Right lobe of liver (tissue), 6 donors: ENCODE measurements at regions not wholly inside any gene's neighbourhood (a gene's known extent, or its start where the extent isn't known, plus 50 kb on each side); places are given as distances from the start of the nearest gene placed in this dataset.
A peak's percentile ranks its signal among the peaks of the same experiment; 100 is the strongest.
"Not testable (repeated sequence)": the region's sequence is repeated elsewhere in the genome, so short reads cannot be mapped to it uniquely, and the experiment has no call there.

Experiments used
- ATAC-seq, 4 donors: fragments of 200-7000 bp; cut with Tn5 transposase; one replicate each; pipeline ENCODE4 v1.9.1; 2020; ENCODE audit warnings: mild to moderate bottlenecking in 4 of 4, moderate library complexity in 4 of 4
- DNase-seq, 3 donors: peaks; one replicate each; pipeline ENCODE4 v3.0.0-alpha.2; 2020
- H3K27ac ChIP-seq, 3 donors: fragments of 200-600 bp; one replicate each; pipeline ENCODE4 v1.8.0; 2022
- H3K27me3 ChIP-seq, 2 donors: fragments of 200-600 bp; one replicate each; pipeline ENCODE4 v1.8.0; 2022
- H3K36me3 ChIP-seq, 4 donors: fragments of 200-600 bp; sonication (generic) in 1 of 4; one replicate each; pipeline versions ENCODE4 v1.5.1 to v1.8.0; 2017 to 2022; ENCODE audit warnings: control low read depth in 1 of 4
- H3K4me1 ChIP-seq, 4 donors: fragments of 200-600 bp; sonication (generic) in 1 of 4; one replicate each; pipeline versions ENCODE4 v1.5.1 to v1.8.0; 2017 to 2022; ENCODE audit warnings: control low read depth in 1 of 4
- H3K4me3 ChIP-seq, 3 donors: fragments of 200-600 bp; one replicate each; pipeline ENCODE4 v1.8.0; 2022
- H3K9me3 ChIP-seq, 4 donors: fragments of 200-600 bp; sonication (generic) in 1 of 4; one replicate each; pipeline versions ENCODE4 v1.5.1 to v1.8.0; 2017 to 2022; ENCODE audit warnings: control low read depth in 1 of 4
- POLR2A ChIP-seq: fragments of 450-650 bp; IDR thresholded peaks from one replicate; pipeline ENCODE4 v1.6.1; 2017; ENCODE audit warnings: antibody characterized with exemption, mild to moderate bottlenecking
- WGBS: methylation state at CpG from one replicate; pipeline ENCODE4 v1.1.6; 2018; ENCODE audit warnings: low coverage, low lambda C conversion rate; ENCODE audit not compliant: insufficient coverage; ENCODE audit errors: missing lambda C conversion rate; 5-methylcytosine and 5-hydroxymethylcytosine counted together
- intact Hi-C, 2 donors: fragments of 100-400 bp; cut with DNase I; formaldehyde crosslinking; loops; one replicate each; pipeline versions ENCODE4 v1.11.2 to v1.14.1; 2022
- TF ChIP-seq, protein P1 (sequence below), 4 donors: fragments of 200-600 bp in 3 of 4; fragments of 450-650 bp in 1 of 4; IDR thresholded peaks; one replicate each; pipeline versions ENCODE4 v1.5.1 to v1.8.0; 2016 to 2022; ENCODE audit warnings: antibody characterized with exemption in 4 of 4, mild to moderate bottlenecking in 2 of 4
- donor health status: DM: no; HTN: yes; CAD: no.
- donor health status: DM: no; HTN: no; CAD: no.
- donor health status: DM: no; HTN: no; CAD: no.
- donor health status: DM: no; HTN: yes; CAD: no.
- donor health status: DM: no; HTN: yes; CAD: no.

DNA sequence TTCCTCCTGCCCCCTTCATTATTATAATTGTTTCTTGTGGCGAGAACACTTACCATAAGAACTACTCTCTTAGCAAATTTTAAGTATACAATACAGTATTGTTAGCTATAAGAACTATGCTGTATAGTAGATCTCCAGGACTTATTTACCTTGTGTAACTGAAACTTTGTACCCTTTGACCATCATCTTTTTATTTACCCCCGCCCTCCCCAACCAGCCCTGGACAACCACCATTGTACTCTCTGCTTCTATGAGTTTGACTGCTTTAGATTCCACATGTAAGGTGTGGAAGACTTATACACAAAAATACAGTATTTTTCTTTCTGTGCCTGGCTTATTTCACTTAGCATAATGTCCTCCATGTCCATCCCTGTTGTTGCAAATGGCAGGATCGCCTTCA lies 161.1 kb downstream of the PHF8 start:
- Histone ChIP-seq H3K4me3 (no peak overlapping the region), H3K9me3 (no peaks in the 10 kb centered on the region), H3K27me3 (peaks cover 0 to 5% of the 10 kb centered on the region in 2 donors), H3K36me3 (no peaks in the 10 kb centered on the region), H3K27ac (no peak overlapping the region), H3K4me1 (no peaks in the 10 kb centered on the region)
- WGBS = 46% methylated on average over 3 of the region's 3 CpGs
- ATAC-seq = no peak
- DNase-seq = no peak
- intact Hi-C loops = no loop called here
- TF ChIP-seq POLR2A = no peak
- TF ChIP-seq, protein P1, sequence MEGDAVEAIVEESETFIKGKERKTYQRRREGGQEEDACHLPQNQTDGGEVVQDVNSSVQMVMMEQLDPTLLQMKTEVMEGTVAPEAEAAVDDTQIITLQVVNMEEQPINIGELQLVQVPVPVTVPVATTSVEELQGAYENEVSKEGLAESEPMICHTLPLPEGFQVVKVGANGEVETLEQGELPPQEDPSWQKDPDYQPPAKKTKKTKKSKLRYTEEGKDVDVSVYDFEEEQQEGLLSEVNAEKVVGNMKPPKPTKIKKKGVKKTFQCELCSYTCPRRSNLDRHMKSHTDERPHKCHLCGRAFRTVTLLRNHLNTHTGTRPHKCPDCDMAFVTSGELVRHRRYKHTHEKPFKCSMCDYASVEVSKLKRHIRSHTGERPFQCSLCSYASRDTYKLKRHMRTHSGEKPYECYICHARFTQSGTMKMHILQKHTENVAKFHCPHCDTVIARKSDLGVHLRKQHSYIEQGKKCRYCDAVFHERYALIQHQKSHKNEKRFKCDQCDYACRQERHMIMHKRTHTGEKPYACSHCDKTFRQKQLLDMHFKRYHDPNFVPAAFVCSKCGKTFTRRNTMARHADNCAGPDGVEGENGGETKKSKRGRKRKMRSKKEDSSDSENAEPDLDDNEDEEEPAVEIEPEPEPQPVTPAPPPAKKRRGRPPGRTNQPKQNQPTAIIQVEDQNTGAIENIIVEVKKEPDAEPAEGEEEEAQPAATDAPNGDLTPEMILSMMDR (IDR thresholded peaks at IDR 0.05) = no peak

DNA sequence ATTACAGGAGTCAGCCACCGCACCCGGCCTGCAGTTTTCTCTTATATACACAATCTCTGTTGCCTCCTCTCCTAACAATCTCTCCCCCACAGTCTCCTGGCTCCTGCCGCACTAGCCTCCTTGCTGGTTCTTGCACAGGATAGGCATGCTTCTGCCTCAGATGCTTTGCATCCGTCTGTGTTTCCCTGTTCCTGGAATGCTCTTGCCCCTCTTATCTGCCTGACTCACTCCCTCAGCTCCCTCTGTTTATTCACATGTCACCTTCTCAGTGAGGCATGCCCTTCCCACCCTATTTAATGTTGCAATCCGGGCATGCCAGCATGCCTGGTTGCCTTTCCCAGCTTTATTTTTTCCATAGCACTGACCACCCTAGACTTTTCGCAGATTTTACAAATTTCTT lies 161.9 kb downstream of the PHF8 start:
- H3K36me3 ChIP-seq = no peaks in the 10 kb centered on the region
- TF ChIP-seq POLR2A = no peak
- TF ChIP-seq, protein P1 (IDR thresholded peaks at IDR 0.05) = no peak
- no peak overlapping the region for H3K27ac ChIP-seq
- ATAC-seq (peak in 1 of 4 donors; percentile 56), DNase-seq (no peak)
- intact Hi-C loops = no loop called here
- H3K27me3 ChIP-seq = peaks cover 0 to 5% of the 10 kb centered on the region in 2 donors
- H3K4me1 ChIP-seq = no peaks in the 10 kb centered on the region
- peaks cover 0 to under 1% (median 0%) of the 10 kb centered on the region in 4 donors for H3K9me3 ChIP-seq
- H3K4me3 ChIP-seq = no peak overlapping the region
- 49% methylated on average over 6 of the region's 6 CpGs for WGBS

DNA sequence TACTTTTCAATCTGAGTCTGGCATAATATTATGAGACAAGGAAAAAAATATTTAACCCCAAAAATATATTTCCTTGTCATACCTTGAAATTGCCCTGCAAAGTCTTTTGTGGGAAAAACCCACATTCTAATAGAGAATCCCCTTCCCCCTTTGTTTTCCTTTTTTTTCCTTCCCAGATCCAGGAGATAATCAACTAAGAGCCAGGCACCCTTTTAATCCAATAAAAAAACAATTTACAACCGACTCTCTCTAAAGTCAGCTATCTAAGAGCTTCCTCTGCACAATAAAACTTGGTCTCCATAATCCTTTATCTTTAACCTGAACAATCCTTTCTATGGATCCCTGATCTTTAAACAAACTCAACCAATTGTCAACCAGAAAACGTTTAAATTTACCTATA lies 163.5 kb downstream of the PHF8 start:
- H3K36me3 ChIP-seq, DNase-seq, H3K4me3 ChIP-seq, H3K4me1 ChIP-seq, H3K27me3 ChIP-seq, H3K27ac ChIP-seq, H3K9me3 ChIP-seq, ATAC-seq, intact Hi-C loops: not testable (repeated sequence)
- 10% methylated on average over 2 of the region's 2 CpGs for WGBS

DNA sequence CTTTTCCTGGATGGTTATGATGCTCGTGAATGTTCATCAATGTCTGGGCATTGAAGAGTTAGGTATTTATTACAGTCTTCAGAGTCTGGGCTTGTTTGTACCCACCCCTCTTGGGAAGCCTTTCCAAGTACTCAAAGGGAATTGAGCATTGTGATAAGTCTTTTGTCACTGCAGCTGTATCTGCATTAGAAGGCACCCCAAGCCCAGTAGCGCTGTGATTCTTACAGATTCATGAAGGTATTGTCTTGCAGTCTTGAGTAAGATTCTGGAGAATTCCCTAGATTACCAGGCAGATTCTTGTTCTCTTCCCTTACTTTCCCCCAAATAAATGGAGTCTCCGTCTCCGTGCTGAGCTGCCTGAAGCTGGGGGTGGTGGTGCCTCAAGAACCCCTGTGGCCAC lies 173.4 kb upstream of the HUWE1 start:
- ATAC-seq (no peak), DNase-seq (no peak)
- no peaks in the 10 kb centered on the region for H3K27me3 ChIP-seq
- no peak overlapping the region for H3K4me3 ChIP-seq
- intact Hi-C loops = no loop called here
- no peak for TF ChIP-seq POLR2A
- TF ChIP-seq, protein P1 (IDR thresholded peaks at IDR 0.05) = no peak
- no peaks in the 10 kb centered on the region for H3K4me1 ChIP-seq
- H3K36me3 ChIP-seq = no peaks in the 10 kb centered on the region
- H3K27ac ChIP-seq = no peak overlapping the region
- H3K9me3 ChIP-seq = no peaks in the 10 kb centered on the region
- 40% methylated on average over 1 of the region's 4 CpGs for WGBS

DNA sequence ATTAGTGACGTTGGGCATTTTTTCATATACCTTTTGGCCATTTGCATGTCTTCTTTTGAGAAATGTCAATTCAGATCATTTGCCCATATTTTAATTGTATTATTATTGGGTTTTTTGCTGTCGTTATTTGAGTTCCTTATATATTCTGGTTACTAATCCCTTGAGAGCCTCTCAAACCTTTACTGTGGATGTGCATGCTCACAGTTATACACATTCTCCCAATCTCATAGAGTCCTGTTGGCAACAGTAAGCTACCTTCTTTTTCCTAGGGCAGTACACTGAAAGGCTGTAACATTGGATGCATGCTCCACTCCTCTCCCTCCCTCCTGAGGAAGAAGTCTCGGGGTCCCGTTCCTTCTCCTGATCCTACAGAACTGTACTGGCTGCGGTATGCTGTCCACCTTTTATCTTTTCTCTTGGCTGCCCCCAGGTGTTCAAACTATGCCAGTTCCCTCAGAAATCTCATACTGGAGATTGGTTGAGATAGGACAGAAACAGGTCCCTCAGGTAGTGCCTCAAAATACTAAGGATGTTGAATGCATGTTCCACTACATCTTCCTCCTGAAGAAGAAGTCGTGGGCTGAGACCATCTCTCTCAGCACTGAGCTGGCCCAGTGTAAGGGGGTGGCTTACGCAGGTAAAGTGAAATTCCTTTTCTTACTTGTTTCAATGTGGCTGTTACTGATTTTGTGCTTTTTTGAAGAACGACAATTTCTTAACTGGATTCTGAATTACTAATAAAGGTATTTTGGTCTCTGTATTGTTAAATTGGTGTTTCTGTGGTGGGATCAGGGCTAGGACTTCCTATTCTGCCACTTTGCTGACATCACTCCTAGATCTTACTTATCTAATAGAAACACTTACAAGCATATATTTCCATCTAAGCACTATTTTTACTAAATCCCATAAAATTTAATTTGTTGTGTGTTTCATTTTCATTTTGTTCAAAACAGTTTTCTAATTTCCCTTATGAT lies 145.4 kb upstream of the HUWE1 start:
- Histone ChIP-seq H3K27me3 (no peaks in the 10 kb centered on the region), H3K4me1 (no peaks in the 10 kb centered on the region), H3K36me3 (no peaks in the 10 kb centered on the region), H3K4me3 (no peak overlapping the region), H3K27ac (no peak overlapping the region), H3K9me3 (no peaks in the 10 kb centered on the region)
- ATAC-seq (peak; percentile 77 to 86 (median 83)), DNase-seq (peak in 1 of 3 donors; percentile 43)
- TF ChIP-seq, protein P1 (IDR thresholded peaks at IDR 0.05) = peak; percentile 27 to 47 (median 40)
- TF ChIP-seq POLR2A = no peak
- WGBS = 34% methylated on average over 8 of the region's 8 CpGs
- intact Hi-C loops = no loop called here
